Keratinocyte (primary cell): ENCODE measurements at regions not wholly inside any gene's neighbourhood (a gene's known extent, or its start where the extent isn't known, plus 50 kb on each side); places are given as distances from the start of the nearest gene placed in this dataset.

Experiments
- DNase-seq: peaks from one replicate; pipeline ENCODE4 v3.0.0-alpha.2; 2011; ENCODE audit warnings: low read depth, missing footprints, low spot score
- FAIRE-seq: peaks from 2 replicates; lab custom pipeline; 2011; peaks lifted over from hg19 to GRCh38; lab: Jason Lieb, UNC
- H2AFZ ChIP-seq: 2 replicates; pipeline ENCODE4 v1.6.0; 2012; ENCODE audit warnings: low read length, control low read depth, inconsistent platforms; ENCODE audit not compliant: control insufficient read depth
- H3K27ac ChIP-seq: 2 replicates; pipeline ENCODE4 v1.5.1; 2011; ENCODE audit warnings: low read length; ENCODE audit not compliant: control insufficient read depth, insufficient read depth
- H3K27me3 ChIP-seq: 3 replicates; pipeline ENCODE4 v1.6.0; 2011; ENCODE audit warnings: low read length; ENCODE audit not compliant: control insufficient read depth, insufficient read depth; ENCODE audit errors: extremely low read depth
- H3K36me3 ChIP-seq, 2 experiments: 2 replicates in 1 of 2; 3 replicates in 1 of 2; pipeline ENCODE4 v1.5.1; 2011; ENCODE audit warnings: low read length in 2 of 2, mild to moderate bottlenecking in 1 of 2; ENCODE audit not compliant: control insufficient read depth in 2 of 2, insufficient read depth in 2 of 2; ENCODE audit errors: extremely low read depth in 1 of 2
- H3K4me1 ChIP-seq: 3 replicates; pipeline ENCODE4 v1.5.1; 2011; ENCODE audit warnings: low read length; ENCODE audit not compliant: control insufficient read depth, insufficient read depth; ENCODE audit errors: extremely low read depth
- H3K4me2 ChIP-seq: 3 replicates; pipeline ENCODE4 v1.6.0; 2011; ENCODE audit warnings: low read depth, low read length; ENCODE audit not compliant: control insufficient read depth, insufficient read depth; ENCODE audit errors: extremely low read depth
- H3K4me3 ChIP-seq, 3 experiments: fragments of 200-600 bp in 1 of 3; sonication (generic) in 1 of 3; 2 replicates in 2 of 3; 3 replicates in 1 of 3; pipeline ENCODE4 v1.5.1; 2011 to 2016; ENCODE audit warnings: low read length in 3 of 3, mild to moderate bottlenecking in 3 of 3, control low read depth in 2 of 3, inconsistent platforms in 1 of 3, low read depth in 1 of 3, mixed read lengths in 1 of 3, mixed run types in 1 of 3, moderate library complexity in 1 of 3; ENCODE audit not compliant: control insufficient read depth in 2 of 3, insufficient read depth in 2 of 3; ENCODE audit errors: extremely low read depth in 1 of 3
- H3K79me2 ChIP-seq: 2 replicates; pipeline ENCODE4 v1.6.0; 2012; ENCODE audit warnings: low read length; ENCODE audit not compliant: control insufficient read depth, insufficient read depth
- H3K9ac ChIP-seq: 3 replicates; pipeline ENCODE4 v1.6.0; 2011; ENCODE audit warnings: low read length; ENCODE audit not compliant: control insufficient read depth, insufficient read depth; ENCODE audit errors: extremely low read depth
- H3K9me1 ChIP-seq: 3 replicates; pipeline ENCODE4 v1.6.0; 2011; ENCODE audit warnings: low read length; ENCODE audit not compliant: control insufficient read depth, insufficient read depth; ENCODE audit errors: extremely low read depth
- H3K9me3 ChIP-seq: 2 replicates; pipeline ENCODE4 v1.5.1; 2012; ENCODE audit warnings: low read depth, low read length; ENCODE audit not compliant: control insufficient read depth
- H4K20me1 ChIP-seq: 3 replicates; pipeline ENCODE4 v1.6.0; 2011; ENCODE audit warnings: low read length; ENCODE audit not compliant: control insufficient read depth, insufficient read depth; ENCODE audit errors: extremely low read depth
- EZH2 ChIP-seq: IDR thresholded peaks from one replicate; pipeline ENCODE4 v1.6.1; 2012; ENCODE audit warnings: inconsistent platforms, mild to moderate bottlenecking, low read length, moderate library complexity
- dilution Hi-C: fragments of 300-500 bp; cut with MboI; formaldehyde crosslinking; loops from one replicate; pipeline ENCODE4 v1.7.0; 2020; ENCODE audit warnings: low sequenced_read_pairs; ENCODE audit not compliant: extremely low pct_ligation_motif_present
- TF ChIP-seq, protein P1 (sequence below), 3 experiments: IDR thresholded peaks in 1 of 3; conservative IDR thresholded peaks in 1 of 3; optimal IDR thresholded peaks in 1 of 3; 2 replicates in 2 of 3; 3 replicates in 1 of 3; pipeline versions ENCODE3 to v1.5.1; 2011; ENCODE audit warnings: low read length in 3 of 3, mild to moderate bottlenecking in 3 of 3, moderate library complexity in 2 of 3, control low read depth in 1 of 3, inconsistent platforms in 1 of 3; ENCODE audit not compliant: insufficient read depth in 2 of 3; ENCODE audit errors: extremely low read depth in 1 of 3

DNA sequence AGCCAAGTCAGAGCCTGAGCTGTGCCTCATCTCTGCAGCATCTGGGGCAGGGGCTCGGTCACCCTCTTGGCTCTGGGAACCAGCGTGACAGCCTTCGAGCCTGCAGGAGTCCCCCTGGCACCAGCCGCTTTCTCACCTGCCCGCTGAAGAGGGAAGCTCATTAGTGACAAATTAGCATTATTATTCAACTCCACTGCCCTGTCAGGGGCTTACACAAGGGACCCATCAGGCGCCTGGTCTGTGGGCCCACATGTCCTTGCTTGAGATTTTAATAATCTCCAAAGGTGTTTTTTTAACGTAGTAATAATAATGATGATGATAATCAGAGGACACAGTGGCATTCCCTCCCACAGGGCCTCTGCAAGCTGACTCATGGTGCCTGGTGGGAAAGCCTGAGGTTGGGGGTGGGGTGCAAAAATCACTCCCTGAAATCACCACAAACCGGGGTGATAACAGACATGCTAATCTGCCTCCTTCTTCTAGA, 98.1 kb upstream of the IGSF21 start:
- no peak overlapping the region for H2AFZ ChIP-seq
- no peak for FAIRE-seq
- H3K9ac ChIP-seq = no peak overlapping the region
- no peaks in the 10 kb centered on the region for H3K9me1 ChIP-seq
- H3K36me3 ChIP-seq = no peaks in the 10 kb centered on the region
- H3K9me3 ChIP-seq = no peaks in the 10 kb centered on the region
- DNase-seq = no peak
- dilution Hi-C loops = no loop called here
- no peaks in the 10 kb centered on the region for H3K4me1 ChIP-seq
- no peaks in the 10 kb centered on the region for H3K27me3 ChIP-seq
- no peak overlapping the region for H3K4me2 ChIP-seq
- no peak overlapping the region for H3K27ac ChIP-seq
- H3K79me2 ChIP-seq = no peaks in the 10 kb centered on the region
- H4K20me1 ChIP-seq = no peaks in the 10 kb centered on the region
- TF ChIP-seq, protein P1, sequence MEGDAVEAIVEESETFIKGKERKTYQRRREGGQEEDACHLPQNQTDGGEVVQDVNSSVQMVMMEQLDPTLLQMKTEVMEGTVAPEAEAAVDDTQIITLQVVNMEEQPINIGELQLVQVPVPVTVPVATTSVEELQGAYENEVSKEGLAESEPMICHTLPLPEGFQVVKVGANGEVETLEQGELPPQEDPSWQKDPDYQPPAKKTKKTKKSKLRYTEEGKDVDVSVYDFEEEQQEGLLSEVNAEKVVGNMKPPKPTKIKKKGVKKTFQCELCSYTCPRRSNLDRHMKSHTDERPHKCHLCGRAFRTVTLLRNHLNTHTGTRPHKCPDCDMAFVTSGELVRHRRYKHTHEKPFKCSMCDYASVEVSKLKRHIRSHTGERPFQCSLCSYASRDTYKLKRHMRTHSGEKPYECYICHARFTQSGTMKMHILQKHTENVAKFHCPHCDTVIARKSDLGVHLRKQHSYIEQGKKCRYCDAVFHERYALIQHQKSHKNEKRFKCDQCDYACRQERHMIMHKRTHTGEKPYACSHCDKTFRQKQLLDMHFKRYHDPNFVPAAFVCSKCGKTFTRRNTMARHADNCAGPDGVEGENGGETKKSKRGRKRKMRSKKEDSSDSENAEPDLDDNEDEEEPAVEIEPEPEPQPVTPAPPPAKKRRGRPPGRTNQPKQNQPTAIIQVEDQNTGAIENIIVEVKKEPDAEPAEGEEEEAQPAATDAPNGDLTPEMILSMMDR (optimal IDR thresholded peaks at IDR 0.05 in 1 of 3, IDR thresholded peaks at IDR 0.05 in 1 of 3, conservative IDR thresholded peaks at IDR 0.05 in 1 of 3; ENCODE audit: extremely low read depth in 1 of 3, insufficient read depth in 2 of 3, low read length in 3 of 3) = no peak
- TF ChIP-seq EZH2 = no peak
- H3K4me3 ChIP-seq = no peak overlapping the region

DNA sequence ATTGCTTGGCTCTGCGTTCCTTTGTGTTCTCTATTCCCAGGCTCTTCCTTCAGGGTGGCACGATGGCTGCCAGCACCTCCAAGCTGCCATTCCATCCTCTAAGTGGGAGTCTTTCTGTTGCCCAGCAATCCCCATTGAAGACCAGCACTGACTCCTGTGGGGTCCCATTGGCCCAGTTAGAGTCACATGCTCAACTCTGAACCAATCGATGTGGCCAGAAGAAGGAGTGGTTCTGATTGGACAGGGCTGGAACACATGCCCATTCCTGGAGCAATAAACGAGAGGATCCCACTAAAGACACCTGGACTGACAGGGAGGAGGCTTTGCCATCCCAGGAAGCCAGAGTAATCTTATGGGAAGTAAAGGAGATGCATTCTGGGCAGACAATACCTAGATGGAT, 97.2 kb upstream of the IGSF21 start:
- Histone ChIP-seq H3K9ac (no peak overlapping the region), H3K4me3 (no peak overlapping the region), H3K4me1 (no peaks in the 10 kb centered on the region), H3K4me2 (no peak overlapping the region), H3K9me1 (no peaks in the 10 kb centered on the region), H4K20me1 (no peaks in the 10 kb centered on the region), H2AFZ (no peak overlapping the region), H3K27me3 (no peaks in the 10 kb centered on the region), H3K27ac (no peak overlapping the region), H3K79me2 (no peaks in the 10 kb centered on the region), H3K9me3 (no peaks in the 10 kb centered on the region), H3K36me3 (no peaks in the 10 kb centered on the region)
- FAIRE-seq (no peak), DNase-seq (no peak)
- TF ChIP-seq EZH2 = no peak
- TF ChIP-seq, protein P1 (optimal IDR thresholded peaks at IDR 0.05 in 1 of 3, IDR thresholded peaks at IDR 0.05 in 1 of 3, conservative IDR thresholded peaks at IDR 0.05 in 1 of 3; ENCODE audit: extremely low read depth in 1 of 3, insufficient read depth in 2 of 3, low read length in 3 of 3) = no peak
- dilution Hi-C loops = no loop called here
